ENCODE measurements at regions not wholly inside any gene's neighbourhood (a gene's known extent, or its start where the extent isn't known, plus 50 kb on each side); places are given as distances from the start of the nearest gene placed in this dataset.
"Not testable (repeated sequence)": the region's sequence is repeated elsewhere in the genome, so short reads cannot be mapped to it uniquely, and the experiment has no call there.

- FAIRE-seq (no peak), DNase-seq (ENCODE audit: insufficient read length, low spot score) (no peak)
These were observed 975.5 kb downstream of the OLFM4 start for GRCh38 chr13:54004026-54004699.

DNA sequence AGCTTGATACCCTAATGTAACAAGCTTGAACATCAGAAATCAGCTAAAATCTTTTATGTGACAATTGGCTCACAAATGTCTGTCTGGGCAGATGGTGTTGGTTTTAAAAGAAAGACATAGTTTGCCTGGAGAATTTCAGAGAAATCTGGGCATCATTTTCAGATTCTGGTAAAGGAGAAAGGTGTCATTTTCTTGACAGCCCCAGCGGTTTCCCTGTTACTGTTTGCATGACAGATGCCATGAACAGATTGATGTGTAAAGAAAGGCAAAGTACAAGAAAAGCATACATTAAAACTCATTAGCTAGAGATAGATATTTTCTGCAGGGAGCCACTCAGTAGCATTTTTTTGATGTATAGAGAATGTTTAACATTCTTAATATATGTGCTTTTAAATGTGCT lies 987.9 kb downstream of the OLFM4 start:
- no peak for FAIRE-seq
- DNase-seq (ENCODE audit: insufficient read length, low spot score), result no peak

DNA sequence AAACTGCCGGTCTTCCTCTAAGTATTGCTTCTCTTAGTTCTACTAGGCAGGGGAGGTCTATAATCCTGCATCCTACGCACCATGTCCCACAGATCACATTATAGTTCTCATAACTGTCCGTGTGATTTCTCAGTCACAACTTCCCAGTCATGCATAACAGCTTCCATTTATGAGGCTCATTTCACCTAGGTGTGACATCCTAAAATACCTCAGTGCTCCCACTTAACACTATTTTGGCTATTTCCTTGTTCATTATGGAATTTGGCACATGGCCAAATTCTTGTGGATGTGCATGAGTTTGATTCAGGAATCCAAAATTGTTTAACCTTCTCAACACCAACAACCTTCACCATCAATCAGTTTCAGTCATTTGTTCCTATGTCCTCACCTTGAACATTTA lies 989.9 kb downstream of the OLFM4 start:
- DNase-seq (ENCODE audit: insufficient read length, low spot score) (no peak), FAIRE-seq (no peak)

GRCh38 chr13:54029226-54029625 lies 1000.6 kb downstream of the OLFM4 start:
- DNase-seq (ENCODE audit: insufficient read length, low spot score) (no peak), FAIRE-seq (no peak)

DNA sequence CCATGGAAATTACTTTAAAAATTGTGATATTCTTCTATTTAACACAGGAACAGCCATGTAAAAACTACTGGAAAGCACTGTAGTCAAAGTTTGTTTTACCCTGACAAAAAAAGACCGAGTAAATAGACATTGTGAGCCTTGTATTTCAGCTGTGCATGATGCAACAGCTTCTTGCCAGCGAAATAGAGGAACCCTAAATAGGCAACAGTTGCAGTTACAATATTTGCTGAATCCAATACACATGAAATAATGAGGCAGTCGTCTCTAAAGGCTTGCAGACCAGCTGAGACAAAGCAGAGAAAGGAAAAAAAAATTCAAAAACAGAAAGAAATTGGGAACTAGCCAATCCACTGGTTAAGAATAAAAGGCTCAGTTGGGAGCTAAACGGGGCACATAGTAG lies 1001.1 kb downstream of the OLFM4 start:
- DNase-seq (ENCODE audit: insufficient read length, low spot score) (no peak), FAIRE-seq (no peak)

- FAIRE-seq, result no peak
These were observed 1004.8 kb downstream of the OLFM4 start for GRCh38 chr13:54033323-54033861.

DNA sequence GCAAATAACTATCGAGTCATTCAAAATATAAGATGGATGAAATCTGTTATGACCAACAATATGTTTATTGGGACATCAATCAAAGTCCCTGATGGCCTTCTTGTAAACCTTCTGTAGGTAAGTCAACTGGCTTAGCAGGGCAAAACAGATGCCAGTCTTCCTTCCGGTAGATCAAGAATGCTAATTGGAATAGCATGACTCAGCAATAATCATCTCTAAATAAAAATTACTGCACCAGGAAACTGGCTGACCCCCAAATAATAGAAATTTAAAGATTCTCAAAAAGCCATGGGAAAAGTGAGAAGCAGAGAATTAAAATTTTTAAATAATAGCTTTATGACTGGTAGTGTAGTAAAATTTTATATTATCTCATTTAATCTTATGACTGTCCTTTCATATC lies 1005.4 kb downstream of the OLFM4 start:
- no peak for FAIRE-seq
- DNase-seq (ENCODE audit: insufficient read length, low spot score), result no peak

More at GRCh38 chr13:54033323-54033861, 1004.8 kb downstream of the OLFM4 start:
- no peak for DNase-seq (ENCODE audit: insufficient read length, low spot score)

GRCh38 chr13:54057416-54057815 lies 1028.8 kb downstream of the OLFM4 start:
- not testable (repeated sequence) for FAIRE-seq; DNase-seq (ENCODE audit: insufficient read length, low spot score)

DNA sequence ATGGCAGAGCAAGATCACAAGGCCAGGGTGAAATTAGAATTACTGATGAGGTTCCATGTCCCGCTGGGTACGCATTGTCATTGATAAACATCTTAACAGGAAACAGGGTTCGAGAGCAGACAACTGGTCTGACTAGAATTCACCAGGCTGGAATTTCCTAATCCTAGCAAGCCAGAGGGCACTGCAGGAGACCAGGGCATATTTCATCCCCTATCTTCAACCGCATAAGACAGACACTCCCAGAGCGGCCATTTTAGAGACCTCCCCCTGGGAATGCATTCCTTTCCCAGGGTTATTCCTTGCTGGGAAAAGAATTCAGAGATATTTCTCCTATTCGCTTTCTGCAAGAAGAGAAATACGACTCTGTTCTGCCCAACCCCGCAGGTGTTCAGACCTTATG lies 1041.3 kb downstream of the OLFM4 start:
- not testable (repeated sequence) for FAIRE-seq

DNA sequence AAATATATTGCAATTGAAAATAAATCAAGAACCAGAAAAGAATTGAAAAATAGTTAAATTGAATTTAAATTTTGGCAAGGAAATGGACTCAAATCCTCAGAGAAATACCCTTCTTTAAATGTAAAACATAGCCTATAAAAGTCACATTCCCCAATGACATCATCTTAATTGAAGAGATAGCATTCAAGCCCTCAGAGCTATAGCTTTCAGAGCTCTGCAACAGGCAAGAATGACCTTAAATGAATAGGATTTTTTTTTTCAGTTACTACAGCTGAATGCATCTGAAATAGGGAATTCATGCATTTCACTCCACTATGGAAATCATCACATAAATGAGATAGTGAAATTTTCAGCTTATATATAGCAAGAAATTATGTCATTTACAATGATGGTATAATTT lies 1049.0 kb downstream of the OLFM4 start:
- FAIRE-seq, result no peak
- DNase-seq (ENCODE audit: insufficient read length, low spot score), result no peak

More for the DNA sequence above, 1041.3 kb downstream of the OLFM4 start:
- DNase-seq (ENCODE audit: insufficient read length, low spot score), result not testable (repeated sequence)

GRCh38 chr13:54078271-54078870 lies 1049.8 kb downstream of the OLFM4 start:
- no peak for DNase-seq (ENCODE audit: insufficient read length, low spot score)
- no peak for FAIRE-seq

DNA sequence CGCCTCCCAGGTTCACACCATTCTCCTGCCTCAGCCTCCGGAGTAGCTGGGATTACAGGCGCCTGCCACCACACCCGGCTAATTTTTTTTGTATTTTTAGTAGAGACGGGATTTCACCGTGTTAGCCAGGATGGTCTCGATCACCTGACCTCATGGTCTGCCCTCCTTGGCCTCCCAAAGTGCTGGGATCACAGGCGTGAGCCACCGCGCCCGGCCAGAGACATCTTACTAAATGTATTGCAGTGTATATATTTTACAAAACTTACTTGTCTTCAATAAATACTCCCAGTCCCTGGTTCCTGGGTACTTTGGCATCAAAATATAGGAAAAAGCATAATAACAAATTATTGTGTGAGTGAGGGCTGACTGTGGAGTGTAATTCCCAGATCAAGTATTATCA lies 1053.7 kb downstream of the OLFM4 start:
- FAIRE-seq; DNase-seq (ENCODE audit: insufficient read length, low spot score): not testable (repeated sequence)

DNA sequence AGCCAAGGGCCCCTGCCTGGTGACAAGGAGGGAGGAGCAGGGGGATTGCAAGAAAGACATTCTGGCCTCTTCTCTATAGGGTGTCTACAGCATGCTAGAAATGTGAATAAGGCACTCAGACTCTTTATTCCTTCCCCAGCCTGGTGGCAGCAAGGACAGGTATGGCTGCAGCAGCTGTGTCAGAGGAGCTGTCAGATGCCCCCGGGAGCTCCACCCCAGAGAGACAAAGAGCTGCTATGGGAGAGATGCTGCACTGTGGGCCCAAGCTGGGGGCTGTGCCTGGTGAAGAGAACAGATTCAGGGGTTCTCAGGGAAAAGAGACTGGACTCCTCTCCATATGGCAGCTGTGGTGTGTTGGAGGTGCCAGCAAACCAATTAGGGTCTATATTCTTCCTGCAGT lies 1063.3 kb downstream of the OLFM4 start:
- FAIRE-seq (no peak), DNase-seq (ENCODE audit: insufficient read length, low spot score) (no peak)

DNA sequence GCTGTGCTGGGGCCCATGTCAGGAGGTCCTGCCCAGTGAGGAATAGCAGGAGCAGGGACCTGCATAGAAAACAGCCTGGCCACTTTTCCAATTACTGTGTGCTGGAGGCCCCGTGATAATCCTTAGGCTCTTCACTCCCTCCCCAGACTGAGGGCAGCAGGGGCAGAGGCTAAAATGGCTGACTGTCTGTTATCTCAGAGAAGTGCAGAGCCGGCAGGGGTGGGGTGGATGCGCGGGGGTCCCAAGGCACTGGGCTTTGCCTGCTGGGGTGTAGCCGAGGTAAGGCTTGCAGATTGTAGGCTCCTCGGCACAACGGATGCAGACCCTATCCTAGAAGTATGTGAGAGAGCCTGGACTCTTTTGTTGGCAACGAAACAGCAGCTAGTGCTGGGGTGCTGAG lies 1064.1 kb downstream of the OLFM4 start:
- DNase-seq (ENCODE audit: insufficient read length, low spot score), result no peak
- no peak for FAIRE-seq

DNA sequence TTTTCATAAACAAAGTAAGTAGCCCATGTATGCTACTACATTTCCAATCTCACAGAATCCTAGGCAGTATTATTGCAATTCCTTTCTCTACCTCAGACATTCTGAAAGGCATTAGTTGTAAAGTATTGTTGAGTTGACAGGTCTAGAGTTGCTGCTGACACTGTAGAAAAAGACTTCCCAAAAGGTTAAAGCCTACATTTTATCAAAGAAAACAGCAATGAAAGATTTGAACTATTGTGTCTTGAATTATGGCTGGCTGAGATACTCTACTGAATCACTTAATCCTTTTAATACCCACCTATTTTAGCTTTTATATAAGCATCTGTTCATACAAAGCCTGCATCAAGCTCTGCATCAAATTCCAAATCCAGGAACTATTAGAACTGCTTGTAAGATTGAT lies 1082.0 kb downstream of the OLFM4 start:
- DNase-seq (ENCODE audit: insufficient read length, low spot score), result no peak
- FAIRE-seq, result no peak

DNA sequence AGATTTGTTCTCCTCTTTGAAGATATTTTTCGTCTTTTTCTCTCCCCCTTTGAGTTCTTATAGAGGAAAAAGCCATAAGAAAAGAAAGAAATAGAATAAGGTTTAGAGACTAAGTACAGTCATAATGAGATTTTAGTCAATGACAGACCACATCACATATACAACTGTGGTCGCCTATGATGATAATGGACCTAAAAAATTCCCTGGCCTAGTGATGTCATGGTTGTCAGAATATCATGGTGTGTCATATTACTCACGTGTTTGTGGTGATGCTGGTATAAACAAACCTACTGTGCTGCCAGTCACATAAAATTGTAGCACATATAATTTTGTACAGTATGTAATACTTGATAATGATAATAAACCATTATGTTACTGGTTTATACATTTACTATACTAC lies 1096.1 kb downstream of the OLFM4 start:
- no peak for FAIRE-seq

DNA sequence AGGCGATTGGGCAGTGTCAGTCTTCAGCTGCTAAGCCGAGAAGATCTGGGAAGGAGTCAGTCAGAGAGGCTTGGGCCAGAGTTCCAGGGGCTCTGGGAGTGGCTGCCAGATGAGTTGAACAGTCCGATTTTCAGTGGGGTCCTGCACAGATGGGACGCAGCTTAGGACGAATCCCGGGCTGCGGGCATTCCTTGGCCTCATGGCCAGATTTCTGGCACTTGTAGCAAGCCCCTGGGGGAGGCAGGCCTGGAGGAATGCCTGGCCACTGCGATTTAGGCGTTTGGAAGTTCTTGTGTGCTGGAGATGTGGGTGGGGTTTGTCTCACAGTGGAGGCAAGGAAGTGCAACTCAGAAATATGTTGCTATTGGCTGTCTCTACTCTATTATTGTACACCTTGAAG lies 1102.3 kb downstream of the OLFM4 start:
- not testable (repeated sequence) for FAIRE-seq; DNase-seq (ENCODE audit: insufficient read length, low spot score)

More for the DNA sequence above, 1096.1 kb downstream of the OLFM4 start:
- DNase-seq (ENCODE audit: insufficient read length, low spot score), result no peak

- FAIRE-seq; DNase-seq (ENCODE audit: insufficient read length, low spot score): not testable (repeated sequence)
These were observed 1102.8 kb downstream of the OLFM4 start for GRCh38 chr13:54131433-54131832.

DNA sequence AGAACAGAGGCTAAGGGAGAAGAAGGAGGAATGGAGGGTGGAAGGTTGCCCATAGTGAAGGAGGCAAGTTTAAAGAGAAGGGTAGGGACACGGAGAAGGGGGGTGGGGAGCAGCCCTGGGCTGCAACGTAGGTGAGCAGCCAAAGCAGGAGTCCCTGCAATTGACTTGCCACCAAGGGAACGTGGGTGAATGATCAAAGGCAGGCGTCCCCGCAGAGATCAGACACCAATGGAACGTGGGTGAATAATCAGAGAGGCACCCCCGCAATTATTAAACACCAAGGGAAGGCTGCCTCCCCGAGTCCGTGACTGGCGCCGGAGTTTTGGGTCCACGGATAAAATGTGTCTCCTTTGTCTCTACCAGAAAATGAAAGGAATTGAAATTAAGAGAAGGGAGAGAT lies 1103.5 kb downstream of the OLFM4 start:
- DNase-seq (ENCODE audit: insufficient read length, low spot score); FAIRE-seq: not testable (repeated sequence)

DNA sequence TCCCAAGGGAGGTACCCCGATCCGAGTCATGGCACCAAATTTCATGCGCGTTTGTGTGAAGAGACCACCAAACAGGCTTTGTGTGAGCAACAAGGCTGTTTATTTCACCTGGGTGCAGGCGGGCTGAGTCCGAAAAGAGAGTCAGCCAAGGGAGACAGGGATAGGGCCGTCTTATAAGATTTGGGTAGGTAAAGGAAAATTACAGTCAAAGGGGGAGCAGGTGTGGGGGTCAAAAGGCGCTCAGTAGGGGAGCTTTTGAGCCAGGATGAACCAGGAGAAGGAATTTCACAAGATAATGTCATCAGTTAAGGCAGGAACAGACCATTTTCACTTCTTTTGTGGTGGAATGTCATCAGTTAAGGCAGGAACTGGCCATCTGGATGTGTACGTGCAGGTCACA lies 1104.1 kb downstream of the OLFM4 start:
- DNase-seq (ENCODE audit: insufficient read length, low spot score); FAIRE-seq: not testable (repeated sequence)

DNA sequence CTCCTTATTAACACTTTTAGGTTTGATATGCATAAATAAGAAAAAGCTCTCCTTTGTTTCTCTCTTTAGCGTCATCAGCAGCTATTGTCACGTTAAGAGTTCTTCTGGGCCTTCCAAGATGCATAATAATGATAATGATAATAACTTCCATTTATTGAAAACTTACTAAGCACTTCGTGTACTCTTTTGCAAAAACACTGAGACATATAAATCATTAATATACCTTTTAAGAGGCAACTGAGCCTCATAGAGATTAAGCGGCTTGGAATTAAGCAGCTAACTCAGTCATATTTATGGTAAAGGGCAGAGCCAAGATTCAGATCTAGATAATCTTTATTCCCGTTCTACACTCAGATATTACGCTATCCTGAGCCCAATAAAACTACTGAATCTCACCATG lies 1105.1 kb downstream of the OLFM4 start:
- FAIRE-seq, result no peak
- no peak for DNase-seq (ENCODE audit: insufficient read length, low spot score)

GRCh38 chr13:54144828-54145227 lies 1116.2 kb downstream of the OLFM4 start:
- FAIRE-seq (no peak), DNase-seq (ENCODE audit: insufficient read length, low spot score) (no peak)
